ENCODE measurements at regions not wholly inside any gene's neighbourhood (a gene's known extent, or its start where the extent isn't known, plus 50 kb on each side); places are given as distances from the start of the nearest gene placed in this dataset.

DNA sequence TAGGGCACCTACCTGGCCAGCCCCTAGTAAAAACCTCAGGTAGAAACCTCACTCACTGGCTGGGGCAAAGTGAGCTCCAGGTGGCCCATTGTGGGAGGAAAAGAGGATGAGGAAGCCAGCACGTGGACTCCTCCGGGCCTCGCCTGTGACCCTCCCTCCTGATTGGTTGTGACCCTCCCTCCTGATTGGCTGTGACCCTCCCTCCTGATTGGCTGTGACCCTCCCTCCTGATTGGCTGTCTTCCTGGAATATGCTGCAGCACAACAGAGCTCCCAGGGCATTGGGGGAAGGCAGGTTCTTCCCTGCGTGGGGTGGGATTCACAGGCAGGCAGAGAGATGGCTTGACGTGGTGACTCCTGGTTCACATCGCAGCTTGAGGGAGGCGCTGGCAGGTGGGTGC, 343.0 kb downstream of the GLRX3 start:
- Histone ChIP-seq H4K8ac (replicated peaks; ENCODE audit: insufficient read length, low read depth, low read length) (no peak overlapping the region), H2BK20ac (ENCODE audit: low read depth, low read length, poor library complexity, severe bottlenecking) (no peak overlapping the region), H3K79me1 (ENCODE audit: insufficient read depth, low read depth, low read length, poor library complexity, severe bottlenecking) (no peaks in the 10 kb centered on the region), H4K5ac (ENCODE audit: insufficient read length, low read depth, low read length) (no peak overlapping the region), H2BK15ac (ENCODE audit: low read depth, low read length) (no peak overlapping the region), H3K18ac (ENCODE audit: insufficient read length, low read depth, low read length) (no peak overlapping the region), H3K4me1 (ENCODE audit: insufficient read depth, low read length) (no peaks in the 10 kb centered on the region), H3K27ac (ENCODE audit: insufficient read length, low read depth, low read length) (no peak overlapping the region), H3K23me2 (ENCODE audit: insufficient read length, low read depth, low read length, poor library complexity, severe bottlenecking) (no peaks in the 10 kb centered on the region), H3K27me3 (ENCODE audit: insufficient read depth, low read length) (no peaks in the 10 kb centered on the region), H3K56ac (ENCODE audit: insufficient read length, low read depth, low read length) (no peak overlapping the region), H2AK5ac (ENCODE audit: insufficient read length, low read length) (no peak overlapping the region), H3K9me3 (ENCODE audit: control insufficient read depth, low read depth, low read length) (no peaks in the 10 kb centered on the region), H3K4me2 (ENCODE audit: insufficient read depth, insufficient read length, low read length) (no peak overlapping the region), H3K9ac (ENCODE audit: extremely low read depth, insufficient read length, low read length) (no peak overlapping the region), H2BK120ac (ENCODE audit: low read depth, low read length, poor library complexity, severe bottlenecking) (no peak overlapping the region), H2BK5ac (ENCODE audit: insufficient read length, low read length) (no peak overlapping the region), H2AFZ (ENCODE audit: low read length) (no peak overlapping the region), H4K20me1 (ENCODE audit: control insufficient read depth, insufficient read depth, insufficient read length) (no peaks in the 10 kb centered on the region), H3K4ac (ENCODE audit: low read depth, low read length) (no peak overlapping the region), H4K91ac (ENCODE audit: insufficient read length, low read depth, low read length) (no peak overlapping the region), H3K79me2 (ENCODE audit: insufficient read depth, low read length) (no peaks in the 10 kb centered on the region), H2BK12ac (ENCODE audit: insufficient read length, low read depth, low read length) (no peak overlapping the region), H3K23ac (ENCODE audit: insufficient read length, low read depth, low read length) (no peak overlapping the region), H3K14ac (ENCODE audit: insufficient read depth, low read length) (no peak overlapping the region), H3T11ph (ENCODE audit: low read length) (no peak overlapping the region)
- H3K4me1 Mint-ChIP-seq = peaks cover 12 to 26% of the 10 kb centered on the region in 2 experiments
- no peaks in the 10 kb centered on the region; a peak in 1 of 5 replicates for H3K9me3 Mint-ChIP-seq
- no peak for DNase-seq
- peaks cover 3% of the 10 kb centered on the region; the same call in 1 of the 2 replicates for H3K27me3 Mint-ChIP-seq (ENCODE audit: low read depth)
- H3K36me3 Mint-ChIP-seq (ENCODE audit: insufficient read depth in 1 of 3, low read depth in 3 of 3) = no peaks in the 10 kb centered on the region
- H3K27ac Mint-ChIP-seq = no peak overlapping the region
- TF ChIP-seq, protein P1, sequence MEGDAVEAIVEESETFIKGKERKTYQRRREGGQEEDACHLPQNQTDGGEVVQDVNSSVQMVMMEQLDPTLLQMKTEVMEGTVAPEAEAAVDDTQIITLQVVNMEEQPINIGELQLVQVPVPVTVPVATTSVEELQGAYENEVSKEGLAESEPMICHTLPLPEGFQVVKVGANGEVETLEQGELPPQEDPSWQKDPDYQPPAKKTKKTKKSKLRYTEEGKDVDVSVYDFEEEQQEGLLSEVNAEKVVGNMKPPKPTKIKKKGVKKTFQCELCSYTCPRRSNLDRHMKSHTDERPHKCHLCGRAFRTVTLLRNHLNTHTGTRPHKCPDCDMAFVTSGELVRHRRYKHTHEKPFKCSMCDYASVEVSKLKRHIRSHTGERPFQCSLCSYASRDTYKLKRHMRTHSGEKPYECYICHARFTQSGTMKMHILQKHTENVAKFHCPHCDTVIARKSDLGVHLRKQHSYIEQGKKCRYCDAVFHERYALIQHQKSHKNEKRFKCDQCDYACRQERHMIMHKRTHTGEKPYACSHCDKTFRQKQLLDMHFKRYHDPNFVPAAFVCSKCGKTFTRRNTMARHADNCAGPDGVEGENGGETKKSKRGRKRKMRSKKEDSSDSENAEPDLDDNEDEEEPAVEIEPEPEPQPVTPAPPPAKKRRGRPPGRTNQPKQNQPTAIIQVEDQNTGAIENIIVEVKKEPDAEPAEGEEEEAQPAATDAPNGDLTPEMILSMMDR (conservative IDR thresholded peaks at IDR 0.05) = no peak
- no peak overlapping the region for H3K4me3 Mint-ChIP-seq
- WGBS (ENCODE audit: extremely low coverage, insufficient read length, low lambda C conversion rate) = no CpG with 5 or more reads among the region's 7 CpGs

Data from H9 (cell line).